ENCODE measurements at regions not wholly inside any gene's neighbourhood (a gene's known extent, or its start where the extent isn't known, plus 50 kb on each side); places are given as distances from the start of the nearest gene placed in this dataset.
A peak's percentile ranks its signal among the peaks of the same experiment; 100 is the strongest.

- Histone ChIP-seq H3K36me3 (replicated peaks; ENCODE audit: insufficient read depth, low read length) (no peaks in the 10 kb centered on the region), H3K27ac (ENCODE audit: low read length) (no peak overlapping the region), H4K20me1 (ENCODE audit: insufficient read depth, low read length) (no peaks in the 10 kb centered on the region), H3K79me2 (ENCODE audit: low read length) (no peaks in the 10 kb centered on the region), H3K9me2 (replicated peaks; ENCODE audit: insufficient read depth, low read length) (no peaks in the 10 kb centered on the region), H3K9ac (ENCODE audit: low read length) (no peak overlapping the region), H3K4me2 (ENCODE audit: low read depth, low read length) (no peak overlapping the region), H3F3A (ENCODE audit: insufficient read depth, low read length) (no peaks in the 10 kb centered on the region), H3K27me3 (replicated peaks; ENCODE audit: insufficient read depth, low read length) (no peaks in the 10 kb centered on the region), H2AFZ (ENCODE audit: low read length) (no peak overlapping the region), H3K9me3 (replicated peaks; ENCODE audit: insufficient read depth, low read length) (no peaks in the 10 kb centered on the region), H3K4me1 (ENCODE audit: low read length) (no peaks in the 10 kb centered on the region), H3K4me3 (ENCODE audit: low read length) (no peak overlapping the region)
- no peak for DNase-seq
- TF ChIP-seq CTCF (IDR thresholded peaks at IDR 0.05; ENCODE audit: low read length) (no peak), EZH2 (optimal IDR thresholded peaks at IDR 0.05; ENCODE audit: low read depth, low read length) (no peak), EZH2phosphoT487 (IDR thresholded peaks at IDR 0.05; ENCODE audit: low read length) (no peak)
Observed at GRCh38 chr2:103921161-103921560, 932.8 kb upstream of the POU3F3 start.

DNA sequence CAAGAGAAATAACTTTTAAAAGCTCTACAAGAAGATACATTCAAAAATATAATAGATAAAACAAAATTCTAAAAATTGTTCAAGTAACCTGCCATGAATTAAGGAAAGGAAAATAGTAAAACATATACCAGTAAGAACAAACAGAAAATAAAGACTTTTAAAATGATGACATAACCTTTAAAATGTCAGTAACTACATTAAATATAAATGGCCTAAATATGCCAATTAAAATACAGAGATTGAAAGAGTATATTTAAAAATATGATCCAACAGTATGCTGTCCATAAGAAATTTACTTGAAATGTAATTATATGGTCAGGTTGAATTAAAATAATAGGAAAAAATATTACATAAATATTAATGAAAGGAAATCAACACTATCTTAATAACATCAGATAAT is 911.7 kb upstream of the POU3F3 start:
- Histone ChIP-seq H3K9ac (ENCODE audit: low read length) (no peak overlapping the region), H3K9me2 (replicated peaks; ENCODE audit: insufficient read depth, low read length) (no peaks in the 10 kb centered on the region), H3K27me3 (replicated peaks; ENCODE audit: insufficient read depth, low read length) (no peaks in the 10 kb centered on the region), H3F3A (ENCODE audit: insufficient read depth, low read length) (no peaks in the 10 kb centered on the region), H3K4me1 (ENCODE audit: low read length) (no peaks in the 10 kb centered on the region), H3K4me2 (ENCODE audit: low read depth, low read length) (no peak overlapping the region), H2AFZ (ENCODE audit: low read length) (no peak overlapping the region), H3K4me3 (ENCODE audit: low read length) (no peak overlapping the region), H3K36me3 (replicated peaks; ENCODE audit: insufficient read depth, low read length) (no peaks in the 10 kb centered on the region), H3K79me2 (ENCODE audit: low read length) (no peaks in the 10 kb centered on the region), H3K9me3 (replicated peaks; ENCODE audit: insufficient read depth, low read length) (no peaks in the 10 kb centered on the region), H3K27ac (ENCODE audit: low read length) (no peak overlapping the region), H4K20me1 (ENCODE audit: insufficient read depth, low read length) (no peaks in the 10 kb centered on the region)
- DNase-seq = no peak
- no peak for TF ChIP-seq EZH2phosphoT487 (IDR thresholded peaks at IDR 0.05; ENCODE audit: low read length)

DNA sequence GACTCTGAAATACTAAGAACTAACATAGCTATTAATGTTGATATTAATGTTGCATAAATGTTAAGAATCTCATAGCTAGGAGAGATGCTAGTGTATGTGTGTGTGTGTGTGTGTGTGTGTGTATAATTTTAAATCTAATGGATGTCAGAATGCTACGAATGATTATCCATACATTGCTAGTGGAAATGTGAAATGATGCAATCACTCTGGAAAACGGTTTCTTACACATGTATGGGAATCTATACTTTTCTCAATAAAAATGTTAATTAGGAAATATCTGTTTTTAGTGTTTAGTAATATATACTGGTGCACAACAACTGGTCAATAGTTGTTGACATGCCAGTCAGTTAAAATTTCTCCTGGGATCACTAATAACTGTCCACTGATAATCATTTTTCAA is 908.8 kb upstream of the POU3F3 start:
- Histone ChIP-seq H4K20me1 (ENCODE audit: insufficient read depth, low read length) (no peaks in the 10 kb centered on the region), H3K9me3 (replicated peaks; ENCODE audit: insufficient read depth, low read length) (no peaks in the 10 kb centered on the region)
- no peak for TF ChIP-seq EZH2phosphoT487 (IDR thresholded peaks at IDR 0.05; ENCODE audit: low read length)
- TF ChIP-seq EZH2 (optimal IDR thresholded peaks at IDR 0.05; ENCODE audit: low read depth, low read length) = no peak
- TF ChIP-seq CTCF (IDR thresholded peaks at IDR 0.05; ENCODE audit: low read length) = no peak

DNA sequence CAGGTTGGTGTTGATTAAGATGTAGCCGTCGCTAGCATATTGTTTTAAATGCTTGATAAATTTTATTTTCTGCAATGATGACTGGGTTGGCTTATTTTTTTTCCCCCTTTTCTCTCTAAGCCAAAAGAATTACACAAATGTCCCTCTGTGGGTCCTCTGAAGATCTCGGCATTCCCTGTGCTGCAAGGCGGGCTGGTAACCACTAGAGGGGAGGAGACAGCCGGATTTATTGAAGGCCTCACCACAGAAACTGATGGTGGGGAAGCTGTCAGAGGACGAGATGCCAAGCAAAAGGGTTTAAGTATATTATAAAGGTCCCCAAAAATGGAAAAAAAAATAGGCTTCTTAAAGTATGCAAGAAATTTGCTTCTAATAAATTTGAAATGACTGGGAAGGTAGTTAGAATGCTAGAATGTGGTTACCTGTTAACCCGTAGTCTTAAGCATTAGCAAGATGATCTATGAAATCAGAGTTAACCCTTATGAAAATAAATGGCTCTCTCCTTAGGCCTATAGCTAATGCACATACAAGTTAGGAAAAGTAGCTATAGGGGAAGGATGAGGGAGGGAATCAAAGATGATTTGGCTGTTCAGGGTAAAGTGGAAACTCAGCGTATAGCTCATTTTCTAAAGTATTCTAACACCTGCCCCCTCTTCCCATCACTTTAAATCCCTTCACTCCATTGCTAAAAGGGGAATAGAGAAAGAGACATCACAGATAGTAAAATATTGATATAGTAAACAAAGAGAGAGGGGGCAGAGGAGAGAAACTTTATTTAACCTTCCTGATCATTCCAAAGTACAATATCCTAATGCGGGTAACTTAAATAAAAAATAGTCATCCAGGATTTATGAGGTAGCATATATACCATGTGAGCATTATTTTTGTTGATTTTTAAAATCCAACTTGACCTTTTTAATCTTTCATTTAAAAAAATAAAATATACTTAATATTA is 894.5 kb upstream of the POU3F3 start:
- H3K9me3 ChIP-seq (replicated peaks; ENCODE audit: insufficient read depth, low read length) = no peaks in the 10 kb centered on the region
- no peaks in the 10 kb centered on the region for H3K4me1 ChIP-seq (ENCODE audit: low read length)
- no peak overlapping the region for H3K4me2 ChIP-seq (ENCODE audit: low read depth, low read length)
- H4K20me1 ChIP-seq (ENCODE audit: insufficient read depth, low read length) = no peaks in the 10 kb centered on the region
- H3F3A ChIP-seq (ENCODE audit: insufficient read depth, low read length) = no peaks in the 10 kb centered on the region
- no peak for TF ChIP-seq EZH2 (optimal IDR thresholded peaks at IDR 0.05; ENCODE audit: low read depth, low read length)
- peak; percentile 33 for TF ChIP-seq CTCF (IDR thresholded peaks at IDR 0.05; ENCODE audit: low read length)
- H3K27ac ChIP-seq (ENCODE audit: low read length) = no peak overlapping the region
- no peaks in the 10 kb centered on the region for H3K36me3 ChIP-seq (replicated peaks; ENCODE audit: insufficient read depth, low read length)
- no peaks in the 10 kb centered on the region for H3K79me2 ChIP-seq (ENCODE audit: low read length)
- no peak for DNase-seq
- no peak overlapping the region for H3K4me3 ChIP-seq (ENCODE audit: low read length)
- no peak overlapping the region for H2AFZ ChIP-seq (ENCODE audit: low read length)
- H3K27me3 ChIP-seq (replicated peaks; ENCODE audit: insufficient read depth, low read length) = no peaks in the 10 kb centered on the region
- no peak overlapping the region for H3K9ac ChIP-seq (ENCODE audit: low read length)
- H3K9me2 ChIP-seq (replicated peaks; ENCODE audit: insufficient read depth, low read length) = no peaks in the 10 kb centered on the region; the same call in 1 of the 2 replicates

More for the DNA sequence above, 908.8 kb upstream of the POU3F3 start:
- H3K4me1 ChIP-seq (ENCODE audit: low read length) = no peaks in the 10 kb centered on the region
- H2AFZ ChIP-seq (ENCODE audit: low read length) = no peak overlapping the region
- no peaks in the 10 kb centered on the region for H3K36me3 ChIP-seq (replicated peaks; ENCODE audit: insufficient read depth, low read length)
- no peak for DNase-seq
- no peaks in the 10 kb centered on the region for H3K79me2 ChIP-seq (ENCODE audit: low read length)
- H3F3A ChIP-seq (ENCODE audit: insufficient read depth, low read length) = no peaks in the 10 kb centered on the region
- H3K4me3 ChIP-seq (ENCODE audit: low read length) = no peak overlapping the region
- no peak overlapping the region for H3K9ac ChIP-seq (ENCODE audit: low read length)
- no peaks in the 10 kb centered on the region for H3K9me2 ChIP-seq (replicated peaks; ENCODE audit: insufficient read depth, low read length)
- no peaks in the 10 kb centered on the region for H3K27me3 ChIP-seq (replicated peaks; ENCODE audit: insufficient read depth, low read length)
- H3K4me2 ChIP-seq (ENCODE audit: low read depth, low read length) = no peak overlapping the region
- no peak overlapping the region for H3K27ac ChIP-seq (ENCODE audit: low read length)

Data from MM.1S (cell line).